HEK293 (cell line): ENCODE measurements at regions not wholly inside any gene's neighbourhood (a gene's known extent, or its start where the extent isn't known, plus 50 kb on each side); places are given as distances from the start of the nearest gene placed in this dataset.

Experiments used
- GLI4 ChIP-seq: fragments of 450-650 bp; formaldehyde crosslinking; IDR thresholded peaks from 2 replicates; pipeline ENCODE4 v1.5.1; 2016; ENCODE audit warnings: missing biosample characterization, missing genetic modification characterization
- KLF16 ChIP-seq: fragments of 450-650 bp; formaldehyde crosslinking; IDR thresholded peaks from 2 replicates; pipeline ENCODE4 v1.5.1; 2017; ENCODE audit warnings: missing biosample characterization, missing genetic modification characterization
- KLF8 ChIP-seq: fragments of 450-650 bp; formaldehyde crosslinking; IDR thresholded peaks from 2 replicates; pipeline ENCODE4 v1.5.1; 2016; ENCODE audit warnings: missing biosample characterization, missing genetic modification characterization
- ZFHX2 ChIP-seq: fragments of 450-650 bp; formaldehyde crosslinking; conservative IDR thresholded peaks from 2 replicates; pipeline ENCODE4 v1.5.1; 2016; ENCODE audit warnings: missing biosample characterization, missing genetic modification characterization
- ZFP37 ChIP-seq: fragments of 450-650 bp; formaldehyde crosslinking; IDR thresholded peaks from 2 replicates; pipeline ENCODE4 v1.5.1; 2016; ENCODE audit warnings: missing biosample characterization, missing genetic modification characterization
- ZFP69B ChIP-seq: fragments of 450-650 bp; formaldehyde crosslinking; IDR thresholded peaks from 2 replicates; pipeline ENCODE4 v1.5.1; 2016; ENCODE audit warnings: missing biosample characterization, missing genetic modification characterization
- ZNF274 ChIP-seq, 2 experiments: fragments of 200-500 bp in 1 of 2; fragments of 450-650 bp in 1 of 2; sonication (Bioruptor generic) in 1 of 2; formaldehyde crosslinking in 1 of 2; IDR thresholded peaks; 2 replicates each; pipeline versions ENCODE4 v1.5.1 to v1.6.1; 2014 to 2016; ENCODE audit warnings: borderline replicate concordance in 1 of 2, inconsistent platforms in 1 of 2, low read length in 1 of 2, missing biosample characterization in 1 of 2, missing genetic modification characterization in 1 of 2
- ZNF311 ChIP-seq: fragments of 450-650 bp; formaldehyde crosslinking; IDR thresholded peaks from 2 replicates; pipeline ENCODE4 v1.5.1; 2017; ENCODE audit warnings: missing biosample characterization, missing genetic modification characterization, borderline replicate concordance
- ZSCAN30 ChIP-seq: fragments of 450-650 bp; IDR thresholded peaks from 2 replicates; pipeline ENCODE4 v1.5.1; 2018; ENCODE audit warnings: missing biosample characterization, mild to moderate bottlenecking, missing genetic modification characterization, moderate library complexity
- TF ChIP-seq, protein P1 (sequence below): fragments of 450-650 bp; formaldehyde crosslinking; IDR thresholded peaks from 2 replicates; pipeline ENCODE4 v1.5.1; 2016; ENCODE audit warnings: missing biosample characterization, missing genetic modification characterization
- TF ChIP-seq, protein P2 (sequence below): fragments of 450-650 bp; formaldehyde crosslinking; IDR thresholded peaks from 2 replicates; pipeline ENCODE4 v1.5.1; 2016; ENCODE audit warnings: missing biosample characterization, missing genetic modification characterization

DNA sequence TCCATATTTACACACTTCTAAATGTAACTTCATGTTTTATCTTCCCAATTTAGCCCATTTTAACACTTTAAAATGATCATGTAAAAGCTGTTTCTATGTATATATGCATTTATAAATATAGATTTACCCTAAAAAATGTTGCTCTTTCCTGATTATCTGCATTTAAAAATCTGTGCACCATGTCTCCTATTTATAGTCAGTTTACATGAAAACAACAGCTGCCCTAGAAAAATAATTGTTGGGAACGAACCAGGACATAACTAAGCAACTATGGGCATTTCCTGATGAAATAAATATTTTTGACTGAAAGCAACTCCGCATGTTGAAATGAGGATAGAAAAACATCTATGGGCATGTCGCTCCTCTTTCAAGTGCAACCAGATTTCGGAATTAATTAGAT, 1368.2 kb downstream of the FAM181B start:
- TF ChIP-seq KLF16 (tag by site-specific recombination) (no peak), ZFHX2 (tag by site-specific recombination) (no peak), ZSCAN30 (tag by site-specific recombination) (no peak), GLI4 (tag by site-specific recombination) (no peak), KLF8 (tag by site-specific recombination) (no peak), ZFP37 (tag by site-specific recombination) (no peak), ZNF311 (tag by site-specific recombination) (no peak), ZNF274 (IDR thresholded peaks at IDR 0.05; ENCODE audit: low read length) (no peak), ZNF274 (tag by site-specific recombination; IDR thresholded peaks at IDR 0.05; ENCODE audit: borderline replicate concordance) (no peak), ZFP69B (tag by site-specific recombination) (no peak)
- TF ChIP-seq, protein P1, sequence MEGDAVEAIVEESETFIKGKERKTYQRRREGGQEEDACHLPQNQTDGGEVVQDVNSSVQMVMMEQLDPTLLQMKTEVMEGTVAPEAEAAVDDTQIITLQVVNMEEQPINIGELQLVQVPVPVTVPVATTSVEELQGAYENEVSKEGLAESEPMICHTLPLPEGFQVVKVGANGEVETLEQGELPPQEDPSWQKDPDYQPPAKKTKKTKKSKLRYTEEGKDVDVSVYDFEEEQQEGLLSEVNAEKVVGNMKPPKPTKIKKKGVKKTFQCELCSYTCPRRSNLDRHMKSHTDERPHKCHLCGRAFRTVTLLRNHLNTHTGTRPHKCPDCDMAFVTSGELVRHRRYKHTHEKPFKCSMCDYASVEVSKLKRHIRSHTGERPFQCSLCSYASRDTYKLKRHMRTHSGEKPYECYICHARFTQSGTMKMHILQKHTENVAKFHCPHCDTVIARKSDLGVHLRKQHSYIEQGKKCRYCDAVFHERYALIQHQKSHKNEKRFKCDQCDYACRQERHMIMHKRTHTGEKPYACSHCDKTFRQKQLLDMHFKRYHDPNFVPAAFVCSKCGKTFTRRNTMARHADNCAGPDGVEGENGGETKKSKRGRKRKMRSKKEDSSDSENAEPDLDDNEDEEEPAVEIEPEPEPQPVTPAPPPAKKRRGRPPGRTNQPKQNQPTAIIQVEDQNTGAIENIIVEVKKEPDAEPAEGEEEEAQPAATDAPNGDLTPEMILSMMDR (tag by site-specific recombination), result no peak
- TF ChIP-seq, protein P2, sequence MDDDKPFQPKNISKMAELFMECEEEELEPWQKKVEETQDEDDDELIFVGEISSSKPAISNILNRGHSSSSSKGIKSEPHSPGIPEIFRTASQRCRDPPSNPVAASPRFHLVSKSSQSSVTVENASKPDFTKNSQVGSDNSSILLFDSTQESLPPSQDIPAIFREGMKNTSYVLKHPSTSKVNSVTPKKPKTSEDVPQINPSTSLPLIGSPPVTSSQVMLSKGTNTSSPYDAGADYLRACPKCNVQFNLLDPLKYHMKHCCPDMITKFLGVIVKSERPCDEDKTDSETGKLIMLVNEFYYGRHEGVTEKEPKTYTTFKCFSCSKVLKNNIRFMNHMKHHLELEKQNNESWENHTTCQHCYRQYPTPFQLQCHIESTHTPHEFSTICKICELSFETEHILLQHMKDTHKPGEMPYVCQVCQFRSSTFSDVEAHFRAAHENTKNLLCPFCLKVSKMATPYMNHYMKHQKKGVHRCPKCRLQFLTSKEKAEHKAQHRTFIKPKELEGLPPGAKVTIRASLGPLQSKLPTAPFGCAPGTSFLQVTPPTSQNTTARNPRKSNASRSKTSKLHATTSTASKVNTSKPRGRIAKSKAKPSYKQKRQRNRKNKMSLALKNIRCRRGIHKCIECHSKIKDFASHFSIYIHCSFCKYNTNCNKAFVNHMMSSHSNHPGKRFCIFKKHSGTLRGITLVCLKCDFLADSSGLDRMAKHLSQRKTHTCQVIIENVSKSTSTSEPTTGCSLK (tag by site-specific recombination), result no peak
